ENCODE measurements at regions not wholly inside any gene's neighbourhood (a gene's known extent, or its start where the extent isn't known, plus 50 kb on each side); places are given as distances from the start of the nearest gene placed in this dataset.
"Not testable (repeated sequence)": the region's sequence is repeated elsewhere in the genome, so short reads cannot be mapped to it uniquely, and the experiment has no call there.

- H3K36me3 Mint-ChIP-seq (ENCODE audit: insufficient read depth, unreplicated experiment), result no peaks in the 10 kb centered on the region
- DNase-seq, result no peak
- no TSS peak for BruUV-seq (replicated peaks)
- no peak overlapping the region for H3K4me3 Mint-ChIP-seq (ENCODE audit: low read depth, unreplicated experiment)
- no peaks in the 10 kb centered on the region for H3K9me3 Mint-ChIP-seq (ENCODE audit: low read depth, unreplicated experiment)
- intact Hi-C loops (cut with micrococcal nuclease; ENCODE audit: unreplicated experiment), result no loop called here
- CTCF ChIA-PET, result interaction anchor here (0.7 kb wide), 1 partner anchor 17 kb away, joined by 3 read pairs; no protein-coding TSS in a partner anchor
- no peaks in the 10 kb centered on the region for H3K27me3 Mint-ChIP-seq (ENCODE audit: unreplicated experiment)
- no peaks in the 10 kb centered on the region for H3K4me1 Mint-ChIP-seq (ENCODE audit: low read depth, unreplicated experiment)
- TF ChIP-seq CTCF (IDR thresholded peaks at IDR 0.05; ENCODE audit: unreplicated experiment), result no peak
- H3K27ac Mint-ChIP-seq (ENCODE audit: unreplicated experiment), result no peak overlapping the region
Observed at GRCh38 chr14:88098163-88098562, 93.2 kb downstream of the GPR65 start.

GRCh38 chr14:88104710-88105109 is 99.8 kb downstream of the GPR65 start:
- no peak for DNase-seq
- Mint-ChIP-seq H3K36me3 (ENCODE audit: insufficient read depth, unreplicated experiment) (no peaks in the 10 kb centered on the region), H3K27me3 (ENCODE audit: unreplicated experiment) (no peaks in the 10 kb centered on the region), H3K4me1 (ENCODE audit: low read depth, unreplicated experiment) (no peaks in the 10 kb centered on the region), H3K9me3 (ENCODE audit: low read depth, unreplicated experiment) (no peaks in the 10 kb centered on the region), H3K4me3 (ENCODE audit: low read depth, unreplicated experiment) (no peak overlapping the region), H3K27ac (ENCODE audit: unreplicated experiment) (no peak overlapping the region)
- CTCF ChIA-PET, result no interaction called here
- no peak for TF ChIP-seq CTCF (IDR thresholded peaks at IDR 0.05; ENCODE audit: unreplicated experiment)
- intact Hi-C loops (cut with micrococcal nuclease; ENCODE audit: unreplicated experiment), result no loop called here
- no TSS peak for BruUV-seq (replicated peaks)

- Mint-ChIP-seq H3K4me1 (ENCODE audit: low read depth, unreplicated experiment) (no peaks in the 10 kb centered on the region), H3K4me3 (ENCODE audit: low read depth, unreplicated experiment) (no peak overlapping the region), H3K9me3 (ENCODE audit: low read depth, unreplicated experiment) (no peaks in the 10 kb centered on the region), H3K27me3 (ENCODE audit: unreplicated experiment) (no peaks in the 10 kb centered on the region), H3K27ac (ENCODE audit: unreplicated experiment) (no peak overlapping the region), H3K36me3 (ENCODE audit: insufficient read depth, unreplicated experiment) (no peaks in the 10 kb centered on the region)
- no TSS peak for BruUV-seq (replicated peaks)
- intact Hi-C loops (cut with micrococcal nuclease; ENCODE audit: unreplicated experiment), result no loop called here
- no peak for TF ChIP-seq CTCF (IDR thresholded peaks at IDR 0.05; ENCODE audit: unreplicated experiment)
- DNase-seq, result no peak
- CTCF ChIA-PET, result no interaction called here
Observed at GRCh38 chr14:88106377-88106776, 101.4 kb downstream of the GPR65 start.

- H3K36me3 Mint-ChIP-seq (ENCODE audit: insufficient read depth, unreplicated experiment); BruUV-seq (replicated peaks); H3K4me3 Mint-ChIP-seq (ENCODE audit: low read depth, unreplicated experiment); CTCF ChIA-PET; H3K9me3 Mint-ChIP-seq (ENCODE audit: low read depth, unreplicated experiment); H3K27ac Mint-ChIP-seq (ENCODE audit: unreplicated experiment); H3K4me1 Mint-ChIP-seq (ENCODE audit: low read depth, unreplicated experiment); DNase-seq; H3K27me3 Mint-ChIP-seq (ENCODE audit: unreplicated experiment): not testable (repeated sequence)
- intact Hi-C loops (cut with micrococcal nuclease; ENCODE audit: unreplicated experiment), result loop anchor here (2.0 kb wide), 1 partner anchor 115 kb away; no protein-coding TSS in a partner anchor
Observed at GRCh38 chr14:88127669-88128068, 122.7 kb downstream of the GPR65 start.

GRCh38 chr14:88128816-88129215 is 123.9 kb downstream of the GPR65 start:
- Mint-ChIP-seq H3K27me3 (ENCODE audit: unreplicated experiment) (peaks cover 8% of the 10 kb centered on the region), H3K27ac (ENCODE audit: unreplicated experiment) (no peak overlapping the region), H3K36me3 (ENCODE audit: insufficient read depth, unreplicated experiment) (no peaks in the 10 kb centered on the region), H3K4me3 (ENCODE audit: low read depth, unreplicated experiment) (no peak overlapping the region), H3K4me1 (ENCODE audit: low read depth, unreplicated experiment) (no peaks in the 10 kb centered on the region), H3K9me3 (ENCODE audit: low read depth, unreplicated experiment) (no peaks in the 10 kb centered on the region)
- DNase-seq, result no peak
- CTCF ChIA-PET, result no interaction called here
- no TSS peak for BruUV-seq (replicated peaks)
- TF ChIP-seq CTCF (IDR thresholded peaks at IDR 0.05; ENCODE audit: unreplicated experiment), result no peak
- intact Hi-C loops (cut with micrococcal nuclease; ENCODE audit: unreplicated experiment), result loop anchor here (2.0 kb wide), 1 partner anchor 116 kb away; no protein-coding TSS in a partner anchor

All from Calu3 (cell line).